GM12878 (cell line): ENCODE measurements at regions not wholly inside any gene's neighbourhood (a gene's known extent, or its start where the extent isn't known, plus 50 kb on each side); places are given as distances from the start of the nearest gene placed in this dataset.

Experiments
- CTCF ChIP-seq, 3 experiments: IDR thresholded peaks in 2 of 3; conservative IDR thresholded peaks in 1 of 3; 2 replicates each; pipeline ENCODE4 v1.5.1; 2011; ENCODE audit warnings: low read depth in 3 of 3, low read length in 3 of 3, mild to moderate bottlenecking in 3 of 3, control low read depth in 2 of 3, moderate library complexity in 2 of 3, inconsistent platforms in 1 of 3, mixed read lengths in 1 of 3; ENCODE audit not compliant: control insufficient read depth in 2 of 3, insufficient read depth in 1 of 3; ENCODE audit errors: extremely low read depth in 1 of 3
- HCFC1 ChIP-seq: fragments of 150-350 bp; IDR thresholded peaks from 2 replicates; pipeline ENCODE4 v1.6.1; 2014; ENCODE audit warnings: low read length
- POLR2A ChIP-seq: IDR thresholded peaks from 2 replicates; pipeline ENCODE4 v1.6.1; 2011; ENCODE audit warnings: low read depth, mild to moderate bottlenecking, low read length
- POLR2AphosphoS5 ChIP-seq: IDR thresholded peaks from 2 replicates; pipeline ENCODE4 v1.6.1; 2011; ENCODE audit warnings: mild to moderate bottlenecking, low read length, inconsistent platforms

DNA sequence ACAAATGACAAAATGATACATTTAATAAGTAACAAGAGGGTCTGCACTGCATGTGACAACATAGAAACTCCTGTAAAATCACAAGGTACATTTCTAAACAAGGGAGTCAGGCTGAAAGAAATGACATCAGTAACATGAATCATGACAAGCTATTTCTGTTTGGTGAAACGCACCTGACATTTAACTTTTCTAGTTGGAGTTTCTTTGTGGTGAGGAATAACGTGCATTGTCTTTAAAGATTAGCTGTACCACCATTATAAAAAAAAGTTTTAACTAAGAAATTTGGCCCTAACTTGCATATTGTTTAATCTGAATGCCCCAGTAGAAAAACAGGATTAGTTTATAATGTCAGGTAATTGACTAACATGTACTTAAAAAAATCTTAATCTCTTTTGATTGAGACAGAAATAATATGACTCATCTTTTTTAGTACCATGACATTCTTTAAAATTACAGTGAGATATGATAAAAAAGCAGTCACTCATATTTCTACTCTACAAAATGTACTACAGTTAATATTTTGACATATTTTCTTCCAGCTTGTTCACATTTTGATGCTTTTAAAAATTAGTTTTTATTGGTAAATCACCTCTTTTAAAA is 418.2 kb downstream of the KLF12 start:
- TF ChIP-seq CTCF (IDR thresholded peaks at IDR 0.05 in 2 of 3, conservative IDR thresholded peaks at IDR 0.05 in 1 of 3; ENCODE audit: control insufficient read depth in 2 of 3, extremely low read depth in 1 of 3, insufficient read depth in 1 of 3, low read depth in 3 of 3, low read length in 3 of 3) (no peak), HCFC1 (no peak), POLR2A (no peak), POLR2AphosphoS5 (no peak)
